GM12865 (cell line): ENCODE measurements at regions not wholly inside any gene's neighbourhood (a gene's known extent, or its start where the extent isn't known, plus 50 kb on each side); places are given as distances from the start of the nearest gene placed in this dataset.

ENCODE experiments used
- DNase-seq: peaks from one replicate; pipeline ENCODE4 v3.0.0; 2010; ENCODE audit warnings: low read depth
- H3K4me3 ChIP-seq: 2 replicates; pipeline ENCODE4 v1.5.1; 2011; ENCODE audit warnings: mild to moderate bottlenecking, low read depth, low read length, control low read depth
- CTCF ChIP-seq: IDR thresholded peaks from 2 replicates; pipeline ENCODE4 v1.5.1; 2011; ENCODE audit warnings: low read length, control low read depth, low read depth, inconsistent platforms; ENCODE audit not compliant: insufficient read depth; ENCODE audit errors: missing control alignments

GRCh38 chr16:82567175-82567574 lies 59.6 kb upstream of the CDH13 start:
- no peak for DNase-seq
- TF ChIP-seq CTCF: no peak
- H3K4me3 ChIP-seq: no peak overlapping the region

- DNase-seq: no peak
- TF ChIP-seq CTCF: no peak
- no peak overlapping the region for H3K4me3 ChIP-seq
These were observed 63.4 kb upstream of the CDH13 start for GRCh38 chr16:82563401-82563800.

- TF ChIP-seq CTCF: no peak
- no peak for DNase-seq
- H3K4me3 ChIP-seq: no peak overlapping the region
These were observed 64.5 kb upstream of the CDH13 start for GRCh38 chr16:82562183-82562683.

GRCh38 chr16:82560805-82561325 lies 65.9 kb upstream of the CDH13 start:
- no peak for DNase-seq
- no peak overlapping the region for H3K4me3 ChIP-seq
- no peak for TF ChIP-seq CTCF

- TF ChIP-seq CTCF: no peak
- no peak overlapping the region for H3K4me3 ChIP-seq
- no peak for DNase-seq
These were observed 82.2 kb upstream of the CDH13 start for GRCh38 chr16:82544378-82545160.

GRCh38 chr16:82542714-82543113 lies 84.1 kb upstream of the CDH13 start:
- H3K4me3 ChIP-seq: no peak overlapping the region
- TF ChIP-seq CTCF: no peak
- no peak for DNase-seq
